ENCODE measurements at regions not wholly inside any gene's neighbourhood (a gene's known extent, or its start where the extent isn't known, plus 50 kb on each side); places are given as distances from the start of the nearest gene placed in this dataset.

GRCh38 chr3:31357451-31357850, 175.3 kb upstream of the STT3B start:
- Histone ChIP-seq H3K27me3 (ENCODE audit: low read depth) (no peaks in the 10 kb centered on the region), H3K36me3 (no peaks in the 10 kb centered on the region), H3K27ac (no peak overlapping the region), H3K4me3 (no peak overlapping the region), H3K4me1 (peaks cover 8% of the 10 kb centered on the region), H3K9me3 (no peaks in the 10 kb centered on the region)
- intact Hi-C loops (cut with DNase I), result no loop called here
- ATAC-seq, result no peak
- TF ChIP-seq, protein P1, sequence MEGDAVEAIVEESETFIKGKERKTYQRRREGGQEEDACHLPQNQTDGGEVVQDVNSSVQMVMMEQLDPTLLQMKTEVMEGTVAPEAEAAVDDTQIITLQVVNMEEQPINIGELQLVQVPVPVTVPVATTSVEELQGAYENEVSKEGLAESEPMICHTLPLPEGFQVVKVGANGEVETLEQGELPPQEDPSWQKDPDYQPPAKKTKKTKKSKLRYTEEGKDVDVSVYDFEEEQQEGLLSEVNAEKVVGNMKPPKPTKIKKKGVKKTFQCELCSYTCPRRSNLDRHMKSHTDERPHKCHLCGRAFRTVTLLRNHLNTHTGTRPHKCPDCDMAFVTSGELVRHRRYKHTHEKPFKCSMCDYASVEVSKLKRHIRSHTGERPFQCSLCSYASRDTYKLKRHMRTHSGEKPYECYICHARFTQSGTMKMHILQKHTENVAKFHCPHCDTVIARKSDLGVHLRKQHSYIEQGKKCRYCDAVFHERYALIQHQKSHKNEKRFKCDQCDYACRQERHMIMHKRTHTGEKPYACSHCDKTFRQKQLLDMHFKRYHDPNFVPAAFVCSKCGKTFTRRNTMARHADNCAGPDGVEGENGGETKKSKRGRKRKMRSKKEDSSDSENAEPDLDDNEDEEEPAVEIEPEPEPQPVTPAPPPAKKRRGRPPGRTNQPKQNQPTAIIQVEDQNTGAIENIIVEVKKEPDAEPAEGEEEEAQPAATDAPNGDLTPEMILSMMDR (IDR thresholded peaks at IDR 0.05), result no peak
- DNase-seq, result no peak

DNA sequence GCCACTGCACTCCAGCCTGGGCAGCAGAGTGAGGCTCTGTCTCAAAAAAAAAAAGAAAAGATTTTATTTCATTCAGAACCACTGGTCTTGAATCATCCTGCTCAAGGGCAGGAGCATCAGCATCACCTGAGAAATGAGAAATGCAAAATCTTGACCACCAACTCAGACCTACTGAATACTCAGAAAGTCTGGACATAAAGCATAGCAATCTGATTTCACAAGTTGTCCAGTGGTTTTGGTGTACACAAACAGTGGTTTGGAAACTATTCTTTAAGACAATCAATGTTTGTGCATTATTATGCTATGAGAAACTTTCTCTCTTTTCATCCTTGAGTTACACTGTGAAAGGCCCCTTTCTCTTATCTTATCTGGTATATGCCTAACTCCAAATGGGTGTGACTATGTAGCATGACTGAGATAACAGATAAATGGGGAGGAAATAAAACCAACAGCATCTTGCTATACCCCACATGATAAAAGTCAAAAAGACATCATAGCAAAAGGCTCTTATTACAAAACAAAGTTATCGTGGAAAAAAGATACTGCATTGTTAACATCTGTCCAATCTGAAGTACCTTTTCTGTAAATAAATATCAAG, 174.2 kb upstream of the STT3B start:
- ATAC-seq, result no peak
- intact Hi-C loops (cut with DNase I), result no loop called here

DNA sequence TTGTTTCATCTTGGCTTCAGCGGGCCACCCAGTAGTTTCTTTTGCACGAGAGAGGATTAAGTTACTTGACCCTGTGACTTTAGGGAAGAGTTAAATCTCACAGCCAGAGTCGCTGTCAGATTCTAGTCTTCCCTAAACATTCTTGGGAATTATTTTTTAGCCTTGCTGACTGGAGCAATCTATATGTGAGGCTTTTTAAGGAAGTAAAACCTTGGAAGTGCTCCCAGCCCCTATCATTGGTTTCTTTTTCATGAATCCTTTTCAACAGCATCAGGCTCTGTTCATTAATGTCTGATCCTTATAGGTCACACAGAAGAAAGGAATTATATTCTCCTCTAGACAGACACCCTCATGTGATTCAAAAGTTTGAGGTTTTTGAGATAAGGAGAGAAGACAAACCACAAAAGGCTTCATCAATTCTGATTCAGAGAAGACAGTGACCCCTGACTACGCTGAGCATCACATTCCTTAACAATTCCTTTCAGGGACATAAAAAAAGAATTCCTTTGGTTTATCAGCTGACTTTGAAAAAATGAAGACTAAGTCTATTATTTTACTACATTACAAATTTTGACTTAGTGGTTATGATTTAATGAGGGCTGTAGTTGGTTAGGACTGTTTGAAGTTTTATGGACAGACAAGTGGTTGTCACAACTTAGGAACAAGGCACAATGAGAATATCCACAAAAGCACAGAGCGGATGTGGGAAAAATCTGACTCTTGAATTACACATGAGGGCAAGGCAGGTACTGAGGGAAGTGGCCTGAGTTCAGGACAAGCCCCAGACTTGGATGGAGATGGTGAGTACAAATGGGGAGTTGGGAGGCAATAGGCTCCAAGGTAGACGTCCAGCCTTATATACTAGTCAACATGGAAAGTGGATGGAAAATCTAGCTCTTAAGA, 171.1 kb upstream of the STT3B start:
- ATAC-seq (no peak), DNase-seq (no peak)
- peaks cover 8% of the 10 kb centered on the region for H3K4me1 ChIP-seq
- intact Hi-C loops (cut with DNase I), result no loop called here
- H3K27me3 ChIP-seq (ENCODE audit: low read depth), result no peaks in the 10 kb centered on the region
- H3K27ac ChIP-seq, result no peak overlapping the region
- no peak overlapping the region for H3K4me3 ChIP-seq
- no peaks in the 10 kb centered on the region for H3K36me3 ChIP-seq
- TF ChIP-seq, protein P1 (IDR thresholded peaks at IDR 0.05), result no peak
- H3K9me3 ChIP-seq, result no peaks in the 10 kb centered on the region

More for the DNA sequence above, 174.2 kb upstream of the STT3B start:
- no peak overlapping the region for H3K27ac ChIP-seq
- H3K4me1 ChIP-seq, result peaks cover 8% of the 10 kb centered on the region
- no peaks in the 10 kb centered on the region for H3K36me3 ChIP-seq
- TF ChIP-seq, protein P1 (IDR thresholded peaks at IDR 0.05), result no peak
- no peak overlapping the region for H3K4me3 ChIP-seq
- no peak for DNase-seq
- no peaks in the 10 kb centered on the region for H3K27me3 ChIP-seq (ENCODE audit: low read depth)
- H3K9me3 ChIP-seq, result no peaks in the 10 kb centered on the region

DNA sequence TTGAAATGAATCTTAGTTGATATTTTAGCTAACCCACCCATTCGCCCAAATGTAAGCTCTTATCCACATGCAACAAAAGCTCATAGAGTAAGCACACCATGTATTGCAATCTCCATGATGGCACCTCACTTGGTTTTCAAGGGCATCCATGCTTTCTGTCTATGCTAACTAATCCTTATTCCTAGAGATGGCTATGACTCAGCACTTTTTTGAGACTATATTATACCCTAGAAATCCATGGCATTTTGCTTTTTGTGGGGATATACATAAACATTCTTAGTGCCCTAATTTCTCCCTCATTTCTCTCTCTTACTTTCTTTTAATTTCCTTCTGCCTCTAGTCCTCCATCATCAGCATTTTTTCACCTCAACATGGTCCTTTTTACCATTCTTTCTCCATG, 168.5 kb upstream of the STT3B start:
- Histone ChIP-seq H3K27me3 (ENCODE audit: low read depth) (no peaks in the 10 kb centered on the region), H3K36me3 (no peaks in the 10 kb centered on the region), H3K9me3 (no peaks in the 10 kb centered on the region), H3K4me1 (peaks cover 8% of the 10 kb centered on the region), H3K27ac (no peak overlapping the region), H3K4me3 (no peak overlapping the region)
- TF ChIP-seq, protein P1 (IDR thresholded peaks at IDR 0.05), result no peak
- intact Hi-C loops (cut with DNase I), result no loop called here
- no peak for ATAC-seq
- no peak for DNase-seq

GRCh38 chr3:31364711-31365110, 168.0 kb upstream of the STT3B start:
- Histone ChIP-seq H3K4me3 (no peak overlapping the region), H3K4me1 (peaks cover 8% of the 10 kb centered on the region), H3K9me3 (no peaks in the 10 kb centered on the region), H3K27ac (no peak overlapping the region), H3K36me3 (no peaks in the 10 kb centered on the region), H3K27me3 (ENCODE audit: low read depth) (no peaks in the 10 kb centered on the region)
- no peak for ATAC-seq
- no peak for DNase-seq
- intact Hi-C loops (cut with DNase I), result no loop called here
- TF ChIP-seq, protein P1 (IDR thresholded peaks at IDR 0.05), result no peak
